D721Med (cell line): ENCODE measurements at regions not wholly inside any gene's neighbourhood (a gene's known extent, or its start where the extent isn't known, plus 50 kb on each side); places are given as distances from the start of the nearest gene placed in this dataset.

Source experiments
- DNase-seq: peaks from one replicate; pipeline ENCODE4 v3.0.0; 2011; ENCODE audit warnings: low spot score; ENCODE audit not compliant: insufficient read length
- FAIRE-seq: peaks from 2 replicates; lab custom pipeline; 2011; peaks lifted over from hg19 to GRCh38; lab: Jason Lieb, UNC
- TF ChIP-seq, protein P1 (sequence below): IDR thresholded peaks from 2 replicates; pipeline ENCODE4 v1.5.1; 2012; ENCODE audit warnings: mild to moderate bottlenecking, control low read depth; ENCODE audit not compliant: insufficient read depth; ENCODE audit errors: missing control alignments

DNA sequence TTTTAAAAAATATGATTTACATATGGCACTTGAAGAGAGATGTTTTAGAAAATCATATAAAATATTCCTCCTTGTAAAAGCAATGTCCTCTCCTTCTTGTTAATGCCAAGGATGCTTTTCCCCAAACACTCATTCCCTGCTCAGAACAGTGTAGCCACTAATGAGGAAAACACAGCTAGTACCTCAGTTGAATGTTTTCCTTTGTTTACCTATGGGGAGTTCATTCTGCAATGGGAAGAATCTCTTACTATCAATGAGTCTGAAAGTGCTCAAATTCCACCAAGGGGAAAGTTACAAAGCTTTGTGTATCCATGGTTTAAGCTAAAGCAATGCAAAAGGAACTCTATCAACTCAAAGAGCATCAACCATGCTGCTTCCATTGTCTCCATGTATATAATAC is 221.9 kb upstream of the ADGRL2 start:
- TF ChIP-seq, protein P1, sequence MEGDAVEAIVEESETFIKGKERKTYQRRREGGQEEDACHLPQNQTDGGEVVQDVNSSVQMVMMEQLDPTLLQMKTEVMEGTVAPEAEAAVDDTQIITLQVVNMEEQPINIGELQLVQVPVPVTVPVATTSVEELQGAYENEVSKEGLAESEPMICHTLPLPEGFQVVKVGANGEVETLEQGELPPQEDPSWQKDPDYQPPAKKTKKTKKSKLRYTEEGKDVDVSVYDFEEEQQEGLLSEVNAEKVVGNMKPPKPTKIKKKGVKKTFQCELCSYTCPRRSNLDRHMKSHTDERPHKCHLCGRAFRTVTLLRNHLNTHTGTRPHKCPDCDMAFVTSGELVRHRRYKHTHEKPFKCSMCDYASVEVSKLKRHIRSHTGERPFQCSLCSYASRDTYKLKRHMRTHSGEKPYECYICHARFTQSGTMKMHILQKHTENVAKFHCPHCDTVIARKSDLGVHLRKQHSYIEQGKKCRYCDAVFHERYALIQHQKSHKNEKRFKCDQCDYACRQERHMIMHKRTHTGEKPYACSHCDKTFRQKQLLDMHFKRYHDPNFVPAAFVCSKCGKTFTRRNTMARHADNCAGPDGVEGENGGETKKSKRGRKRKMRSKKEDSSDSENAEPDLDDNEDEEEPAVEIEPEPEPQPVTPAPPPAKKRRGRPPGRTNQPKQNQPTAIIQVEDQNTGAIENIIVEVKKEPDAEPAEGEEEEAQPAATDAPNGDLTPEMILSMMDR, result no peak
- DNase-seq (no peak), FAIRE-seq (no peak)

- FAIRE-seq, result no peak
- DNase-seq, result no peak
- TF ChIP-seq, protein P1, result no peak
These were observed 223.6 kb upstream of the ADGRL2 start for GRCh38 chr1:81577004-81577697.

DNA sequence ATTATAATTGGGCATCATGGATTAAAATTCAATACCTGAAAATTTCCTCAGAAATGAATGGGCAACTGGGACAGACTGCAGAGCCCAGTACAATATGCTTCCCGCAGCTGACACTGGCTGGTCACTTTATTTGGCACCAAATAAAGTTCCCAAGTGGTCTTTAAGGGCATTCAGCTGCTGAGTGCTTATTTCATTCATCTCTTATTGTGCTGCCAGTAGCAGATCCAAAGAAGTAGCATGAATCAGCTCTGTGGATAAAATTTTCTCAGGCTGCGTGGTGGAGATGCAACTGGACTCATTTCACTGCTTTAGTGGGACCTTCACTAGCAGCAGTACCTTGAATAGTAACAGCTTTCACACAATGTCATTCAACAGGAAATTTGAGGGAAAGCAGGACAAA is 226.3 kb upstream of the ADGRL2 start:
- FAIRE-seq, result no peak
- DNase-seq, result no peak
- TF ChIP-seq, protein P1, result no peak

DNA sequence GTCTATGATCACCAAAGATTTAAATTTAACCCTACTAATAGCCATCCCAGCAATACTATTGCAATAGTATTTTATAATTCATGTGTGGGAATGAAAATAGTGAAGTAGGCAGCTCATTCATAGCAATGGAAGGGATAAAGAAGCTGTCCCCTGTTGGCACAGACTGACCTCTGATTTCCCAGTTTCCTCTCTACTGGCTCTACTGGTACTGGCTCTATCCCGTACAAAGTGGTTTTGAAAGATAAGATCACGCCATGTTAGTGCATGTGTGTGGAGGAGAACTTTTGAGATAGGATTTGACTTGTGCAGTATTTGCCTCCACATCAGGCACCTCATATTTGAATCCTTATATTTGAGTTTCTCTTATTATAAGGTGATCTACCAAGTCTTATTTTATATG is 227.3 kb upstream of the ADGRL2 start:
- no peak for FAIRE-seq
- TF ChIP-seq, protein P1, result no peak
- no peak for DNase-seq

DNA sequence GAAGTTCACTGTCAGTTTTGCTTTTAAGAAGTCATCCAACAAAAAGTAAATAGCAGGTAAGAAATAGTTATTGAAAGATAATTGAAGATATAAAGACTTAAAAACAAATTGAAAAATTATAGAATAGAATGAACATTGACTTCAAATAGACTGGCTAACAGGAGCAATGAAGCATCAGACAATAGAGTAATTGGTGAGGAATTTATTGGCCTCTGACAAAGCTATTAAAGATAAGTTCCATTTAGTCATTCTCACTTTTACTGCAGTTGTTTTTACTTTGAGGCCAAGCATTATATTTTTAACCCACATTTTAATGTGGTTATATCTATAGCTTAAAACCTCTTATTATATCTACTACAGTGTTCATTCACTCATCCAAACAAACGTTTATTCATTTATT is 228.8 kb upstream of the ADGRL2 start:
- TF ChIP-seq, protein P1, result no peak
- FAIRE-seq (no peak), DNase-seq (no peak)

- FAIRE-seq (no peak), DNase-seq (no peak)
- TF ChIP-seq, protein P1, result no peak
These were observed 231.0 kb upstream of the ADGRL2 start for GRCh38 chr1:81569761-81570160.

GRCh38 chr1:81563632-81564031 is 237.1 kb upstream of the ADGRL2 start:
- FAIRE-seq (no peak), DNase-seq (no peak)
- TF ChIP-seq, protein P1, result no peak
